Fibroblast of skin of right quadriceps (primary cell): ENCODE measurements at regions not wholly inside any gene's neighbourhood (a gene's known extent, or its start where the extent isn't known, plus 50 kb on each side); places are given as distances from the start of the nearest gene placed in this dataset.

Source experiments
- DNase-seq: peaks from one replicate; pipeline ENCODE4 v3.0.0-alpha.2; 2013

GRCh38 chr2:160889439-160890170 is 270.6 kb upstream of the TANK start:
- DNase-seq = no peak

GRCh38 chr2:160890667-160891352 is 269.4 kb upstream of the TANK start:
- no peak for DNase-seq

GRCh38 chr2:160891353-160891740 is 268.9 kb upstream of the TANK start:
- no peak for DNase-seq

- DNase-seq = no peak
Measured at GRCh38 chr2:160892204-160892603, 268.0 kb upstream of the TANK start.

GRCh38 chr2:160893581-160893980 is 266.6 kb upstream of the TANK start:
- DNase-seq = no peak

- no peak for DNase-seq
Measured at GRCh38 chr2:160898581-160899307, 261.5 kb upstream of the TANK start.

GRCh38 chr2:160901613-160902012 is 258.6 kb upstream of the TANK start:
- no peak for DNase-seq

- no peak for DNase-seq
Measured at GRCh38 chr2:160905862-160906261, 254.4 kb upstream of the TANK start.

GRCh38 chr2:160906878-160907277 is 253.3 kb upstream of the TANK start:
- no peak for DNase-seq

- DNase-seq = peak; percentile 47
Measured at GRCh38 chr2:160907738-160908137, 252.5 kb upstream of the TANK start.

- DNase-seq = no peak
Measured at GRCh38 chr2:160908157-160908556, 252.1 kb upstream of the TANK start.

GRCh38 chr2:160909781-160910242 is 250.4 kb upstream of the TANK start:
- no peak for DNase-seq

- DNase-seq = peak; percentile 91
Measured at GRCh38 chr2:160910681-160911080, 249.5 kb upstream of the TANK start.

- DNase-seq = peak; percentile 79
Measured at GRCh38 chr2:160911258-160911657, 249.0 kb upstream of the TANK start.

- DNase-seq = no peak
Measured at GRCh38 chr2:160912276-160912675, 248.0 kb upstream of the TANK start.

GRCh38 chr2:160913323-160913722 is 246.9 kb upstream of the TANK start:
- no peak for DNase-seq

GRCh38 chr2:160914217-160914616 is 246.0 kb upstream of the TANK start:
- no peak for DNase-seq

GRCh38 chr2:160916300-160916699 is 243.9 kb upstream of the TANK start:
- DNase-seq = peak; percentile 84

- DNase-seq = peak; percentile 61
Measured at GRCh38 chr2:160917850-160918249, 242.4 kb upstream of the TANK start.

GRCh38 chr2:160918258-160918657 is 242.0 kb upstream of the TANK start:
- DNase-seq = no peak

GRCh38 chr2:160918906-160919503 is 241.2 kb upstream of the TANK start:
- no peak for DNase-seq

- no peak for DNase-seq
Measured at GRCh38 chr2:160920061-160920460, 240.2 kb upstream of the TANK start.

- DNase-seq = peak; percentile 98
Measured at GRCh38 chr2:160920791-160921303, 239.4 kb upstream of the TANK start.
